Posterior vena cava (tissue), 2 donors: ENCODE measurements at regions not wholly inside any gene's neighbourhood (a gene's known extent, or its start where the extent isn't known, plus 50 kb on each side); places are given as distances from the start of the nearest gene placed in this dataset.

ENCODE experiments used
- DNase-seq: peaks from one replicate; pipeline ENCODE4 v3.0.0-alpha.2; 2020; ENCODE audit warnings: low spot score
- intact Hi-C, 2 donors: fragments of 100-400 bp; cut with DNase I; formaldehyde crosslinking; loops; one replicate each; pipeline versions ENCODE4 v1.14.1 to v1.14.2; 2022 to 2023
- donor health status: DM: yes; HTN: yes; CAD: no.
- donor health status: DM: yes; HTN: yes; CAD: no.

- intact Hi-C loops, result no loop called here
- no peak for DNase-seq
Measured at GRCh38 chr4:43332052-43332425, 439.5 kb downstream of the GRXCR1 start.

- intact Hi-C loops, result no loop called here
- no peak for DNase-seq
Measured at GRCh38 chr4:43337707-43338106, 445.2 kb downstream of the GRXCR1 start.

GRCh38 chr4:43339435-43339834, 446.9 kb downstream of the GRXCR1 start:
- intact Hi-C loops, result no loop called here
- DNase-seq, result no peak

GRCh38 chr4:43341741-43342140, 449.2 kb downstream of the GRXCR1 start:
- no peak for DNase-seq
- intact Hi-C loops, result no loop called here

- intact Hi-C loops, result no loop called here
- no peak for DNase-seq
Measured at GRCh38 chr4:43343298-43343697, 450.8 kb downstream of the GRXCR1 start.

- intact Hi-C loops, result no loop called here
- DNase-seq, result no peak
Measured at GRCh38 chr4:43345323-43345925, 452.9 kb downstream of the GRXCR1 start.

- intact Hi-C loops, result no loop called here
- no peak for DNase-seq
Measured at GRCh38 chr4:43348591-43348990, 456.1 kb downstream of the GRXCR1 start.

- no peak for DNase-seq
- intact Hi-C loops, result no loop called here
Measured at GRCh38 chr4:43351970-43352806, 459.7 kb downstream of the GRXCR1 start.

GRCh38 chr4:43352859-43353258, 460.3 kb downstream of the GRXCR1 start:
- intact Hi-C loops, result no loop called here
- DNase-seq, result no peak

GRCh38 chr4:43353552-43353951, 461.0 kb downstream of the GRXCR1 start:
- intact Hi-C loops, result no loop called here
- no peak for DNase-seq

- intact Hi-C loops, result no loop called here
- no peak for DNase-seq
Measured at GRCh38 chr4:43356786-43357185, 464.3 kb downstream of the GRXCR1 start.

- no peak for DNase-seq
Measured at GRCh38 chr4:43357252-43357974, 464.9 kb downstream of the GRXCR1 start.

GRCh38 chr4:43360296-43360695, 467.8 kb downstream of the GRXCR1 start:
- intact Hi-C loops, result no loop called here
- DNase-seq, result no peak

More at GRCh38 chr4:43357252-43357974, 464.9 kb downstream of the GRXCR1 start:
- intact Hi-C loops, result no loop called here

- intact Hi-C loops, result no loop called here
- no peak for DNase-seq
Measured at GRCh38 chr4:43362875-43363636, 470.5 kb downstream of the GRXCR1 start.

- DNase-seq, result no peak
- intact Hi-C loops, result no loop called here
Measured at GRCh38 chr4:43369036-43369594, 476.6 kb downstream of the GRXCR1 start.

GRCh38 chr4:43373201-43373600, 480.7 kb downstream of the GRXCR1 start:
- no peak for DNase-seq
- intact Hi-C loops, result no loop called here

GRCh38 chr4:43374216-43374751, 481.8 kb downstream of the GRXCR1 start:
- DNase-seq, result no peak
- intact Hi-C loops, result no loop called here

GRCh38 chr4:43379016-43379415, 486.5 kb downstream of the GRXCR1 start:
- no peak for DNase-seq
- intact Hi-C loops, result no loop called here

GRCh38 chr4:43380093-43380492, 487.6 kb downstream of the GRXCR1 start:
- intact Hi-C loops, result no loop called here
- no peak for DNase-seq
